OCI-LY1 (cell line): ENCODE measurements at regions not wholly inside any gene's neighbourhood (a gene's known extent, or its start where the extent isn't known, plus 50 kb on each side); places are given as distances from the start of the nearest gene placed in this dataset.

Experiments
- H2AFZ ChIP-seq: fragments of 200-600 bp; sonication (generic), shearing (Covaris generic); 2 replicates; pipeline ENCODE4 v1.6.0; 2014; ENCODE audit warnings: antibody characterized with exemption, mild to moderate bottlenecking, low read length
- H3F3A ChIP-seq: fragments of 200-600 bp; sonication (generic), shearing (Covaris generic); 2 replicates; pipeline ENCODE4 v1.6.0; 2014; ENCODE audit warnings: mild to moderate bottlenecking, antibody characterized with exemption, low read length, moderate library complexity; ENCODE audit not compliant: insufficient read depth
- H3K27ac ChIP-seq: fragments of 200-600 bp; sonication (generic); 2 replicates; pipeline ENCODE4 v1.5.1; 2014; ENCODE audit warnings: low read length, mixed run types, mild to moderate bottlenecking, low read depth; ENCODE audit not compliant: poor library complexity, severe bottlenecking
- H3K27me3 ChIP-seq: fragments of 200-600 bp; sonication (generic); 2 replicates; pipeline ENCODE4 v1.6.0; 2014; ENCODE audit warnings: antibody characterized with exemption, mild to moderate bottlenecking, low read length, moderate library complexity; ENCODE audit not compliant: insufficient read depth
- H3K36me3 ChIP-seq: fragments of 200-600 bp; sonication (generic); 2 replicates; pipeline ENCODE4 v1.6.1; 2014; ENCODE audit warnings: mild to moderate bottlenecking, antibody characterized with exemption, low read length, moderate library complexity, mixed read lengths; ENCODE audit not compliant: insufficient read depth
- H3K4me1 ChIP-seq: fragments of 200-600 bp; sonication (generic); 2 replicates; pipeline ENCODE4 v1.5.1; 2014; ENCODE audit warnings: mild to moderate bottlenecking, low read length, moderate library complexity; ENCODE audit not compliant: insufficient read depth, severe bottlenecking
- H3K4me2 ChIP-seq: fragments of 200-600 bp; sonication (generic), shearing (Covaris generic); 2 replicates; pipeline ENCODE4 v1.6.1; 2014; ENCODE audit warnings: low read length
- H3K4me3 ChIP-seq: fragments of 200-600 bp; sonication (generic); 2 replicates; pipeline ENCODE4 v1.5.1; 2014; ENCODE audit warnings: low read length, low read depth, mild to moderate bottlenecking, mixed read lengths; ENCODE audit not compliant: poor library complexity, severe bottlenecking
- H3K79me2 ChIP-seq: fragments of 200-600 bp; shearing (Covaris generic); 2 replicates; pipeline ENCODE4 v1.6.1; 2016; ENCODE audit warnings: mixed run types, low read length, mixed read lengths; ENCODE audit not compliant: insufficient read depth
- H3K9ac ChIP-seq: fragments of 200-600 bp; sonication (generic), shearing (Covaris generic); 2 replicates; pipeline ENCODE4 v1.6.1; 2014; ENCODE audit warnings: mild to moderate bottlenecking, low read length, mixed read lengths
- H3K9me2 ChIP-seq: fragments of 200-600 bp; sonication (generic), shearing (Covaris generic); 2 replicates; pipeline ENCODE4 v1.6.1; 2014; ENCODE audit warnings: low read depth, mild to moderate bottlenecking, low read length, mixed read lengths
- H3K9me3 ChIP-seq: fragments of 200-600 bp; shearing (Covaris generic); 2 replicates; pipeline ENCODE4 v1.6.1; 2014; ENCODE audit warnings: low read length, mixed read lengths
- H4K20me1 ChIP-seq: fragments of 200-600 bp; sonication (generic), shearing (Covaris generic); 2 replicates; pipeline ENCODE4 v1.6.0; 2016; ENCODE audit warnings: mild to moderate bottlenecking, low read length; ENCODE audit not compliant: insufficient read depth
- CTCF ChIP-seq: fragments of 200-600 bp; sonication (generic), shearing (Covaris generic); IDR thresholded peaks from 2 replicates; pipeline ENCODE4 v1.5.1; 2017; ENCODE audit warnings: mild to moderate bottlenecking, antibody characterized with exemption, low read length, moderate library complexity, mixed read lengths
- EZH2 ChIP-seq: fragments of 200-600 bp; sonication (generic), shearing (Covaris generic); IDR thresholded peaks from 2 replicates; pipeline ENCODE4 v1.8.0; 2017; ENCODE audit warnings: borderline replicate concordance, mixed run types, mild to moderate bottlenecking, antibody characterized with exemption, low read length, moderate library complexity, mixed read lengths

- H3K4me1 ChIP-seq, result no peaks in the 10 kb centered on the region
- no peak overlapping the region for H3K4me3 ChIP-seq
- no peaks in the 10 kb centered on the region for H3K9me2 ChIP-seq
- no peak overlapping the region for H3K27ac ChIP-seq
- no peak overlapping the region for H2AFZ ChIP-seq
- H3K4me2 ChIP-seq, result no peak overlapping the region
- no peak for TF ChIP-seq CTCF
- TF ChIP-seq EZH2, result no peak
- H3K27me3 ChIP-seq, result no peaks in the 10 kb centered on the region
- H3K36me3 ChIP-seq, result no peaks in the 10 kb centered on the region
- no peaks in the 10 kb centered on the region for H3K9me3 ChIP-seq
- no peaks in the 10 kb centered on the region for H3K79me2 ChIP-seq
- H4K20me1 ChIP-seq, result no peaks in the 10 kb centered on the region
- H3K9ac ChIP-seq, result no peak overlapping the region
- H3F3A ChIP-seq, result no peaks in the 10 kb centered on the region
Observed at GRCh38 chr18:30163573-30163972, 879.0 kb downstream of the DSC3 start.

GRCh38 chr18:30160124-30160523, 882.4 kb downstream of the DSC3 start:
- H3K36me3 ChIP-seq, result no peaks in the 10 kb centered on the region
- no peaks in the 10 kb centered on the region for H3F3A ChIP-seq
- no peaks in the 10 kb centered on the region for H3K4me1 ChIP-seq
- H2AFZ ChIP-seq, result no peak overlapping the region
- H3K9me2 ChIP-seq, result no peaks in the 10 kb centered on the region
- no peaks in the 10 kb centered on the region for H3K27me3 ChIP-seq
- H3K9ac ChIP-seq, result no peak overlapping the region
- no peak overlapping the region for H3K4me3 ChIP-seq
- no peaks in the 10 kb centered on the region for H3K79me2 ChIP-seq
- no peak overlapping the region for H3K27ac ChIP-seq
- no peaks in the 10 kb centered on the region for H4K20me1 ChIP-seq
- TF ChIP-seq CTCF (no peak), EZH2 (no peak)
- H3K9me3 ChIP-seq, result no peaks in the 10 kb centered on the region
- no peak overlapping the region for H3K4me2 ChIP-seq

GRCh38 chr18:30150586-30151250, 891.8 kb downstream of the DSC3 start:
- Histone ChIP-seq H3K27me3 (no peaks in the 10 kb centered on the region), H3K4me3 (no peak overlapping the region), H3K36me3 (no peaks in the 10 kb centered on the region), H4K20me1 (no peaks in the 10 kb centered on the region), H3K79me2 (no peaks in the 10 kb centered on the region), H3K9me3 (no peaks in the 10 kb centered on the region), H3K9me2 (no peaks in the 10 kb centered on the region), H3K9ac (no peak overlapping the region), H3K27ac (no peak overlapping the region), H3F3A (no peaks in the 10 kb centered on the region), H3K4me1 (no peaks in the 10 kb centered on the region), H3K4me2 (no peak overlapping the region), H2AFZ (no peak overlapping the region)
- TF ChIP-seq CTCF (no peak), EZH2 (no peak)
